ENCODE measurements at regions not wholly inside any gene's neighbourhood (a gene's known extent, or its start where the extent isn't known, plus 50 kb on each side); places are given as distances from the start of the nearest gene placed in this dataset.

DNA sequence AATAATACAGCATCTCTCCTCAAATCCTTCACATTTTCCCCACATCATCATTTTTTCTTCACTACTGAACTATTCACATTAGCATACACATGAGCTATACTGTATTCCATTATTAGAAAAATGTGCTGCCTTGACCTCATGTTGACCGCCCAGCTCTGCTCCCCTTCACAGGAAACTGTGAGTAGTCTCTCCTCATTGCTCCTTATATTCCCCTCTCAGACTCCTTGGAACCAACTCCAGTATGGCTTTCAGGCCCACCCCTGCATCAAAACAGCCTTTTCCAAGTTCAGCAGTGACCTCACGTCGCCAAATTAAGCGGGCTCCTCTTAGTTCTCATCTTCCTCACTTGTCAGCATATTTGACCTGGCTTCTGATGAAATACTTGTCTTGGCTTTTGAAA, 59.2 kb upstream of the SPAG17 start:
- Histone ChIP-seq H3K36me3 (ENCODE audit: control insufficient read depth, insufficient read depth, low read length, severe bottlenecking) (no peaks in the 10 kb centered on the region), H3K9ac (ENCODE audit: low read length) (no peak overlapping the region), H3K27me3 (replicated peaks; ENCODE audit: control insufficient read depth, insufficient read depth, low read length) (no peaks in the 10 kb centered on the region), H3K4me1 (ENCODE audit: control insufficient read depth, insufficient read depth, low read length) (no peaks in the 10 kb centered on the region), H3K9me3 (ENCODE audit: control insufficient read depth, low read length) (peaks cover 7% of the 10 kb centered on the region), H3K4me3 (ENCODE audit: low read length) (no peak overlapping the region)
- DNase-seq (ENCODE audit: low read depth) = no peak

DNA sequence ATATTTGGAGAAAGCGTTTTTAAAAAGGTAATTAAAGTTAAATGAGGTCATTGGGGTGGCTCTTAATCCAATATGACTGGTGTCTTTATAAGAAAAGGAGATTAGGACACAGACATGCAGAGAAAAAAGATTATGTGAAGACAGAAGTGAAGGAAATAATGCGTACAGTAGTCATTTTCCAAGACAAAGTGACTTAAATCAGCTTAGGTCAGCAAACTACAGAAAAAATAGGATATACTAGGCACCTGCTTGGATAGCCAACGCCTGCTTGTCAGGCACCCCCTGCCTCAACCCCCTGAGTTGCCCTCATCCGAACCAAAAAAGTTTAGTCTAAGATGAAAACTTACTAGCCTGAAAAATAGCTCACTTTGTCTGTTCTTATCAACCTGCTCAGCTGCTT, 58.2 kb upstream of the SPAG17 start:
- Histone ChIP-seq H3K9me3 (ENCODE audit: control insufficient read depth, low read length) (peaks cover 9% of the 10 kb centered on the region), H3K4me3 (ENCODE audit: low read length) (no peak overlapping the region), H3K36me3 (ENCODE audit: control insufficient read depth, insufficient read depth, low read length, severe bottlenecking) (no peaks in the 10 kb centered on the region), H3K9ac (ENCODE audit: low read length) (no peak overlapping the region), H3K4me1 (ENCODE audit: control insufficient read depth, insufficient read depth, low read length) (no peaks in the 10 kb centered on the region), H3K27me3 (replicated peaks; ENCODE audit: control insufficient read depth, insufficient read depth, low read length) (no peaks in the 10 kb centered on the region)
- no peak for DNase-seq (ENCODE audit: low read depth)
